CD4-positive, alpha-beta T cell (primary cell): ENCODE measurements at regions not wholly inside any gene's neighbourhood (a gene's known extent, or its start where the extent isn't known, plus 50 kb on each side); places are given as distances from the start of the nearest gene placed in this dataset.
"Not testable (repeated sequence)": the region's sequence is repeated elsewhere in the genome, so short reads cannot be mapped to it uniquely, and the experiment has no call there.

Source experiments
- ATAC-seq: fragments of 200-7000 bp; cut with Tn5 transposase; one replicate; pipeline ENCODE4 v1.10.0; 2022; ENCODE audit warnings: mild to moderate bottlenecking; ENCODE audit not compliant: poor library complexity
- CTCF ChIA-PET: fragments of 350-600 bp; sonication (Branson Sonifier 250); formaldehyde crosslinking; loops from one replicate; lab custom pipeline; 2021; ENCODE audit warnings: antibody characterized with exemption, inconsistent platforms; lab: Charles Lee
- POLR2A ChIA-PET: fragments of 350-600 bp; sonication (Branson Sonifier 250); formaldehyde crosslinking; loops from one replicate; lab custom pipeline; 2021; ENCODE audit warnings: antibody characterized with exemption, inconsistent platforms; lab: Charles Lee
- DNase-seq, 14 experiments: peaks; one replicate each; pipeline ENCODE4 v3.0.0-alpha.2; 2013 to 2020; ENCODE audit warnings: mixed read lengths in 2 of 14
- H3K27ac ChIP-seq, 2 donors: one replicate each; pipeline versions ENCODE4 v1.5.1 to v1.7.0; 2013; ENCODE audit warnings: low read length in 2 of 2, low read depth in 1 of 2, mild to moderate bottlenecking in 1 of 2
- H3K27me3 ChIP-seq, 2 experiments: 1 replicate in 1 of 2; 2 replicates in 1 of 2; pipeline versions ENCODE4 v1.6.1 to v1.7.0; 2013; ENCODE audit warnings: low read length in 2 of 2, control low read depth in 1 of 2, mild to moderate bottlenecking in 1 of 2, moderate library complexity in 1 of 2; ENCODE audit not compliant: insufficient read depth in 2 of 2, control insufficient read depth in 1 of 2
- H3K36me3 ChIP-seq: one replicate; pipeline ENCODE4 v1.6.1; 2013; ENCODE audit warnings: low read length, control low read depth; ENCODE audit not compliant: insufficient read depth
- H3K4me1 ChIP-seq: one replicate; pipeline ENCODE4 v1.6.1; 2013; ENCODE audit warnings: low read length, control low read depth; ENCODE audit not compliant: insufficient read depth
- H3K4me3 ChIP-seq: one replicate; pipeline ENCODE4 v1.5.1; 2013; ENCODE audit warnings: mild to moderate bottlenecking, low read length, moderate library complexity
- H3K9me3 ChIP-seq, 2 experiments: 1 replicate in 1 of 2; 2 replicates in 1 of 2; pipeline versions ENCODE4 v1.6.1 to v1.7.0; 2013; ENCODE audit warnings: low read length in 2 of 2, mild to moderate bottlenecking in 2 of 2, control low read depth in 1 of 2, moderate library complexity in 1 of 2; ENCODE audit not compliant: control insufficient read depth in 1 of 2, insufficient read depth in 1 of 2
- H3K27ac Mint-ChIP-seq: one replicate; pipeline ENCODE4 v1.8.0; 2020; ENCODE audit warnings: mixed read lengths
- H3K27me3 Mint-ChIP-seq: one replicate; pipeline ENCODE4 v1.8.0; 2021; ENCODE audit warnings: mixed read lengths
- H3K36me3 Mint-ChIP-seq: one replicate; pipeline ENCODE4 v1.8.0; 2021; ENCODE audit warnings: low read depth, mixed read lengths
- H3K4me1 Mint-ChIP-seq: one replicate; pipeline ENCODE4 v1.8.0; 2021; ENCODE audit warnings: low read depth, mixed read lengths
- H3K4me3 Mint-ChIP-seq: one replicate; pipeline ENCODE4 v1.8.0; 2020; ENCODE audit warnings: mild to moderate bottlenecking, mixed read lengths
- H3K9me3 Mint-ChIP-seq: one replicate; pipeline ENCODE4 v1.8.0; 2020; ENCODE audit warnings: mixed read lengths
- CTCF ChIP-seq: fragments of 200-600 bp; IDR thresholded peaks from one replicate; pipeline ENCODE4 v1.8.0; 2022; ENCODE audit warnings: antibody characterized with exemption, mild to moderate bottlenecking
- intact Hi-C, 2 experiments: fragments of 100-400 bp; cut with DNase I in 1 of 2; cut with micrococcal nuclease in 1 of 2; formaldehyde crosslinking; loops; one replicate each; pipeline versions ENCODE4 v1.15.1 to v1.9.0; 2023 to 2025; cut with DNase I, micrococcal nuclease

GRCh38 chr10:65172249-65172648 is 1651.0 kb downstream of the REEP3 start:
- POLR2A ChIA-PET, result no interaction called here
- H3K27me3 ChIP-seq, result no peaks in the 10 kb centered on the region
- intact Hi-C loops, result no loop called here
- no peak for TF ChIP-seq CTCF
- H3K27ac Mint-ChIP-seq, result no peak overlapping the region
- H3K36me3 Mint-ChIP-seq, result no peaks in the 10 kb centered on the region
- ATAC-seq, result no peak
- H3K4me3 Mint-ChIP-seq, result no peak overlapping the region
- H3K36me3 ChIP-seq, result no peaks in the 10 kb centered on the region
- CTCF ChIA-PET, result no interaction called here
- H3K27me3 Mint-ChIP-seq, result no peaks in the 10 kb centered on the region
- no peak overlapping the region for H3K4me3 ChIP-seq
- H3K9me3 Mint-ChIP-seq, result peaks cover 13% of the 10 kb centered on the region
- no peaks in the 10 kb centered on the region for H3K9me3 ChIP-seq
- H3K4me1 ChIP-seq, result no peaks in the 10 kb centered on the region
- no peaks in the 10 kb centered on the region for H3K4me1 Mint-ChIP-seq
- H3K27ac ChIP-seq, result no peak overlapping the region
- DNase-seq, result no peak

- intact Hi-C loops, result no loop called here
- H3K36me3 ChIP-seq, result no peaks in the 10 kb centered on the region
- no peaks in the 10 kb centered on the region for H3K4me1 Mint-ChIP-seq
- ATAC-seq, result no peak
- H3K9me3 ChIP-seq, result no peaks in the 10 kb centered on the region
- ChIA-PET POLR2A (no interaction called here), CTCF (no interaction called here)
- peaks cover 18% of the 10 kb centered on the region for H3K9me3 Mint-ChIP-seq
- H3K4me3 Mint-ChIP-seq, result no peak overlapping the region
- no peaks in the 10 kb centered on the region for H3K36me3 Mint-ChIP-seq
- TF ChIP-seq CTCF, result no peak
- no peak overlapping the region for H3K27ac Mint-ChIP-seq
- H3K27ac ChIP-seq, result no peak overlapping the region
- no peak for DNase-seq
- H3K4me3 ChIP-seq, result no peak overlapping the region
- no peaks in the 10 kb centered on the region for H3K4me1 ChIP-seq
- H3K27me3 ChIP-seq, result no peaks in the 10 kb centered on the region
- no peaks in the 10 kb centered on the region for H3K27me3 Mint-ChIP-seq
Observed at GRCh38 chr10:65176994-65177393, 1655.8 kb downstream of the REEP3 start.

GRCh38 chr10:65183236-65183635 is 1662.0 kb downstream of the REEP3 start:
- no peaks in the 10 kb centered on the region for H3K4me1 ChIP-seq
- no peak overlapping the region for H3K4me3 ChIP-seq
- DNase-seq (no peak), ATAC-seq (no peak)
- H3K27me3 Mint-ChIP-seq, result no peaks in the 10 kb centered on the region
- H3K36me3 ChIP-seq, result no peaks in the 10 kb centered on the region
- peaks cover 9% of the 10 kb centered on the region for H3K9me3 Mint-ChIP-seq
- H3K27ac Mint-ChIP-seq, result no peak overlapping the region
- no peaks in the 10 kb centered on the region for H3K9me3 ChIP-seq
- ChIA-PET POLR2A (no interaction called here), CTCF (no interaction called here)
- H3K36me3 Mint-ChIP-seq, result no peaks in the 10 kb centered on the region
- H3K27ac ChIP-seq, result no peak overlapping the region
- H3K4me3 Mint-ChIP-seq, result no peak overlapping the region
- H3K4me1 Mint-ChIP-seq, result no peaks in the 10 kb centered on the region
- H3K27me3 ChIP-seq, result no peaks in the 10 kb centered on the region
- intact Hi-C loops, result no loop called here
- no peak for TF ChIP-seq CTCF

GRCh38 chr10:65186668-65187067 is 1665.5 kb downstream of the REEP3 start:
- H3K9me3 Mint-ChIP-seq, intact Hi-C loops, CTCF ChIA-PET, H3K27ac Mint-ChIP-seq, H3K4me1 ChIP-seq, POLR2A ChIA-PET, H3K36me3 Mint-ChIP-seq, H3K27me3 ChIP-seq, H3K27ac ChIP-seq, H3K27me3 Mint-ChIP-seq, ATAC-seq, H3K36me3 ChIP-seq, DNase-seq, H3K4me3 Mint-ChIP-seq, H3K4me1 Mint-ChIP-seq, H3K4me3 ChIP-seq, H3K9me3 ChIP-seq: not testable (repeated sequence)
